GM23248 (cell line): ENCODE measurements at regions not wholly inside any gene's neighbourhood (a gene's known extent, or its start where the extent isn't known, plus 50 kb on each side); places are given as distances from the start of the nearest gene placed in this dataset.

ENCODE experiments used
- EZH2 ChIP-seq: fragments of 200-600 bp; sonication (generic); IDR thresholded peaks from 2 replicates; pipeline ENCODE4 v1.6.1; 2018; ENCODE audit warnings: antibody characterized with exemption, mild to moderate bottlenecking; ENCODE audit not compliant: insufficient read depth, poor library complexity, severe bottlenecking
- EZH2phosphoT487 ChIP-seq: fragments of 200-600 bp; sonication (generic); IDR thresholded peaks from 2 replicates; pipeline ENCODE4 v1.6.1; 2018; ENCODE audit warnings: antibody characterized with exemption, moderate library complexity, mild to moderate bottlenecking, low read depth; ENCODE audit not compliant: insufficient read depth

DNA sequence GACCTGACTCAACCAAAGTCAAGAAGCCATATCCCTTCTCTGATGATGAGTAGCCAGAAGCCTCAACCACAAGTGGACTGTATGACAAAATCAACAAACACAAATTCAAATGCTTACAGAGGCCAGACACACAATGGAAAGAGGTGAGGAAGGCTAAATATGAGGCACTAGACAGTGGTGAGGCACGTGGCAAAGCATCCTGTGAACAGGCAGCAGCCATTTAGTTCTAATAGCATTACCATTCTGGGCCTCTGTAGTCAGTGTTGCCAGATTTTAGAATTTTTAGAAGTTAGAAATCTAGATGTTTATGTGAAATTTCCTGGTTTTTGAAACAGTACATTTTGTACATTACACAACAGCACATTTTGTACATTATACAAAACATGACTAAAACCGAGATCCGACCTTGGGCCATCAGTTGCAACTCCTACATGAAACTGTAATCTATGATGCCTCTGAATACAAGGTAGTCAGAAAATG, 403.3 kb downstream of the COG6 start:
- TF ChIP-seq EZH2: no peak
- TF ChIP-seq EZH2phosphoT487: no peak
